HG02571 (cell line): ENCODE measurements at regions not wholly inside any gene's neighbourhood (a gene's known extent, or its start where the extent isn't known, plus 50 kb on each side); places are given as distances from the start of the nearest gene placed in this dataset.

Source experiments
- ATAC-seq: cut with Tn5 transposase; IDR thresholded peaks from one replicate; pipeline ENCODE4 v1.9.1; 2021; ENCODE audit warnings: mild to moderate bottlenecking, moderate library complexity; ENCODE audit not compliant: unreplicated experiment

DNA sequence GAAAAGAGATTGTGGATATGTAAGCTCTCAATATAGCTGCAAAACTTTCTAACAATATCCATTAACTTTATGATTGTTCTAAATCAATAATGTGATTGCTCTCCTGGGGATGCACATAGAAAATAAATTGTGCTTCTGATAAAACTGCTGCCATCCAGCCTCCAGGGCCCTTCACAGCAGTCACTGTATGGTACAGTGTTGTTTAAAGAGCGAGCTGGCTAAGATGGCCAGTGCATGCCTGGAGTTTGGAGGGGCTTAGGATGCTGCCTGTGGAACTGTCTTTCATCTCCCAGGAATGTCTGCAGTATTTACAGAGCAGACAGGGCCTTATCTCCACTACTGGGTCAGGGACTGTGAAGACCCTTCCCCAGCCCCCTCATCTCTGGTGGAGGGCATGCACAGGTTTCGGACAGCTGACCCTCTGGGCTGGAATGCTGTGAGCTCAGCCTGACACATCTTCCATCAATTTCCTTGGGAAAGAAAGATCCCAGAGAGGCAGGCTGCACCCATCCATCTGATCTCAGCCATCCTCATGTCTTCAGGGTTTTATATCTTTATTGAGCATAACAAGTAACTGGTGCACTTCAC is 137.0 kb downstream of the PLPP3 start:
- ATAC-seq: no peak

GRCh38 chr1:56441601-56442000 is 137.8 kb downstream of the PLPP3 start:
- ATAC-seq: no peak

- no peak for ATAC-seq
These were observed 139.6 kb downstream of the PLPP3 start for GRCh38 chr1:56439610-56440264.

DNA sequence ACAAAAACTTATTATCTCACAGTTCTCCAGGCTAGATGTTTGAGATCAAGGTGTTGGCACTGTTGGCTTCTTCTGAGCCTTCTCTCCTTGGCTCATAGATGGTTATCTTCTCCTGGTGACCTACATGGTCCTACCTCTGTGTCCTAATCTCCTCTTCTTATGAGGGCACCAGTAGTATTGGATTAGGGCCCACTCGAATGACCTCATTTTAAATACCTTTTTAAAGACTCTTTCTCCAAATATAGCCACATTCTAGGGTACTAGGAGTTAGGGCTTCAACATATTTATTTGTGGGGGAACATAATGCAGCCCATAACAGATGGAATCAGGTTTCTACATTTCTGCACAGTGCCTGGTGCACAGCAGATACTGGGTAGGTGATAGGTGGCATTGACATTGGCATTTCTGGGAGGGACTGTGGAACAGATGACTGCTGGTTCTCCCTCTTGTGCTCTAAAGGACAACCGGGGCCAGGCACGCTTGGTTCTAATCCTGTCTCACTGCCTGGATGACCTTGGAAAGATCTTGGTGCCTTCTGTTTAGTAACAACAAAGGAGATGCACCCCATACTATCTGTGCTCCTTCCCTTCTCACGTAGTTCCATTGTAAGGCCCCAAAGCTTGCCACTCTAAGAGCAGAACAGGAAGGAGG is 140.3 kb downstream of the PLPP3 start:
- ATAC-seq: no peak

GRCh38 chr1:56437959-56438358 is 141.4 kb downstream of the PLPP3 start:
- no peak for ATAC-seq

DNA sequence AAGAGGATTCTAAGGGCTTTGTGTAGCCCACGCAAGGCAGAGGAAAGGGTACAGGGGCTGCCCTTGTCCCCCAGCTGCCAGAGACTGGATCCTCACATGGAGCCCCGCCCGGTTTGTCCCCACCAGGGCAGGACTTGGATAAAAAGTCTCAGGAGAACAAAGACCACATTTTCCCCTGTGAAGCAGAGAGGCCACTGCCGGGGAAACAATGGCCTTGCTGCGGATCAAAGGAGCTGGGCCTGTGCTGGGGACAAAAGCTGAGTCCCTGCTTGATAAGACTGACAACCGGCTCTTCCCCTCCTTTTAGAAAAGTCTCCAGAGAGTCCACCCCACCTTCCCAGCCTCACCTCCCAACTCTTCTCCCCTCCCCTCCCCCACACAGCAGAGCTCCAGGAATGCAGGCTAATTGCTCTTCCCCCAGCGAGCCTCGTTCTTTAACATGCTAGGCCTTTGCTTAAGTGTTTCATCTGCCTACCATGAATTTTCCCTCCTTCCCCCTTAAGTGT is 142.4 kb downstream of the PLPP3 start:
- no peak for ATAC-seq

GRCh38 chr1:56436296-56436695 is 143.1 kb downstream of the PLPP3 start:
- ATAC-seq: no peak

DNA sequence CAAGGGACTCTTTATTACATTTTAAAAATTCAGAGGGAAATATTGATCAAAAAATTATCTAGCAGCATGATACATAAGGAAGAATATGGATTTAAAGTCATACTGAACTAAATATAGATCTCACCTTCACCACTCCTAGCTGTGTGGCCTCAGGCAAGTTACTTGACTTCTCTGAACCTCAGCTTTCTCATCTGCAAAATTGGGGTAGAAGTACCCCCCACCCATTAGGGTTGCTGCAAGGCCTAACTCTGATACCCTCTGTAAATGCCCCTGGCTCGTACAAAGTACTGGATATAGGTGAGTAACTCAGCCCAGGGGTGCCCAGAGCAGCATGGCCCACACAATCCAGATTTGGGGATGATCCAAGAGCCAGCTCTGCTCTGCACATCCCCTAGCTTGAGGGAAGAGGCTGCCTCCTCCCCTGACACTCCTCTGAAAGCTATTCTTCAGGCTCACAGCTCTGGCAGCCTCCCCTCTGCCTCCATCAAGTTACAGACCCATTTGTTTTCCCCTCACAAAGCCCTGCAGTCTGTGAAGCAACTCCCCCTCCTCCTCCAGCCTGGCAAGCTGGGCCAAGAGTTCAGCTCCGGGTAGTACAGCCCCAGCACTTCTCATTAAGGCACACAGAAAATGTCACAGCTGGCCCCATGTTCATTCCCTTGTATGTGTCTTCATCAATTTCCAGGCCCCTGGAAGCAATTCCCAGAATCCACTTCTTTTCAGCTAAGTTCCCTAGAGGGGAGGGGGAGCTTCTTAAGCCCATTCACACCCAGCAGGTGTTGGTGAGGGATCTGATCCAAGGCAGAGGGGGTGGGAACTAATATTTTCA is 143.7 kb downstream of the PLPP3 start:
- no peak for ATAC-seq

DNA sequence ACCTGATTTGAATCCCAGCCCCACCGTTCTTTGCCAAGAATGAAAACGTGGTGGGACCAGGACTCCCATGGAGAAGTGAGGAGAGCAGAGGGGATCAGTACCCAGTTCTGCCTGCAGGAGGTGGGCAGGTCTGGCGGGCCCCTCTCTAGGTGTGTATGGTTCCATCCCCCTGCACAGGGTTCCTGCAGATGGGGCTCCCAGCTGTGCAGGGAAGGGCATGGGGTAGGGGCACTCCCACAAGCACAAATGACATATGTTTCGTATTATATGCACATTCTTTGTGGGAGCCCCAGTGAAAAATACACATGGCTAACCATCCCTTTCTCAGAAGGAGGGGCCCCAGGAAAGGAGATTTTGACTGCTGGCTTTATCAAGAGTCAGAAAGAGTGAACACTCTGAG is 144.6 kb downstream of the PLPP3 start:
- ATAC-seq: no peak

DNA sequence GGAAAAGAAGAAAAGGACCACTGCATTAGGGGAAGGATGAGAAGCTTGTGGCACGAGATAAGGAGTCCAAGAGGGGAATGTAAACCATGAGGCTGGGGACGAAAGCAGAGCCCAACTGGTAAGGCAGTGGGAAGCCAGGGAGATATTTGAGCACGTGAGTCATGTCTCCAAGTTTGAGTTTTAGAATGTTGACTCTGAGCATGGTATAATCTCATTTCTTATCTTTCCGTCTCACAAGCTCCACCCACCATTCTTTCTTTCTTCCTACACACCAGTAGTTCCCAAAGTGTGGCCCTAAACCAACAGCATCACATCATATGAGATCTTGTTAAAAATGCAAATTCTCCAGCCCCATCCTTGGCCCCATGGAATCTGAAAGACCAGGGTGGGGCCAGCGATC is 145.3 kb downstream of the PLPP3 start:
- ATAC-seq: no peak

- no peak for ATAC-seq
These were observed 146.2 kb downstream of the PLPP3 start for GRCh38 chr1:56433056-56433577.

DNA sequence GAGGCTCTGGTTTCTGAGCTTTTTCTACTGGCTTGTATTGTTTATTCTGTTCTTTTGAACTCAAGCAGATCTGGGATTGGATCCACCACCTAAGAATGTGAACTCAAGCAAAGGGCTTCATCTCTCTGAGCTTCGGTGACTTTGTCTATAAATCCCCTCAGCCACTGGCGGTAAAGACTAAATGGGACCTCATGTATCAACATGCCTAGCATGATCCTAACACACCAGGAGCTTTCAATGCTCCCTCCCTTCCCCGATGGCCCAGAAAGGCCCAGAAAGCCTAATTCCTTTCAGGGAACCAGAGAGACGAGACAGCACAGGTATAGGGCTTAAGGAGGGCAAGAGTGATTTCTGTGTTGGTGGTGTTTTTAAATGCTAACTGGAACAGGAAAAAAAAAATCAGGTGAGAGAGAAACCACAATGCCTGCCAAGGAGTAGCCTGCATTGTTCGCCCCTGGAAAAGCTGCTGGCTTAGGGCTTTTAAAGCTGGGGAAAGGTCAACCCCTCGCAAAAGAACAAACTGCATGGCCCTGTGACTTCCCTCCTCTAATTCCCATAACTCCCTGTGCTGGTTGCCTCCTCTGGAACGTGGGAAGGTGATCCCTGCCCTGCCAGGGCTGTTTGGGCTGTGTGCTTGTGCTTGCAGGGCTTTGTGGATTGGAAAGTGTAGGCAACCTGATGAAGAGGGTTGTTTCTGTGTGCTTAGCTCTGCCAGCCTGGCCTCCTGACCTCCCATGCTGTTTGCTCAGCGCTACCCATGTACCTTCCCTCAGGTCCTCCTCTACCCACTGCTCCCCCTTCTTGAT is 147.0 kb downstream of the PLPP3 start:
- no peak for ATAC-seq

- no peak for ATAC-seq
These were observed 149.1 kb downstream of the PLPP3 start for GRCh38 chr1:56430141-56430839.

DNA sequence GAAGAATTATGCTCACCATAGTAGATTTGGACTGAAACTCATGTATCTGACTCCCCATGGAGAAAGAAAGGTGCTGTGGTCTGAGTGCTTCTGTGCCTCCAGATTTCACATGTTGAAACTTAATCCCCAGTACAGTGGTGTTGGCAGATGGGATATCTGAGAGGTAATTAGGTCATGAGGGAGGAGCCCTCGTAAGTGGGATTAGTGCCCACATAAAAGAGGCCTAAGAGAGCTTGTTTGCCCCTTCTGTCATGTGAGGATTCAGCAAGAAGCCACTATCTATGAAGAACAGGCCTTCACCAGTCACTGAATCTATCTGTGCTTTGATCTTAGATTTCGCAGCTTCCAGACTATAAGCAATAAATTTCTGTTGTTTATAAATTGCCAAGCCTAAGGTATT is 150.1 kb downstream of the PLPP3 start:
- ATAC-seq: no peak

DNA sequence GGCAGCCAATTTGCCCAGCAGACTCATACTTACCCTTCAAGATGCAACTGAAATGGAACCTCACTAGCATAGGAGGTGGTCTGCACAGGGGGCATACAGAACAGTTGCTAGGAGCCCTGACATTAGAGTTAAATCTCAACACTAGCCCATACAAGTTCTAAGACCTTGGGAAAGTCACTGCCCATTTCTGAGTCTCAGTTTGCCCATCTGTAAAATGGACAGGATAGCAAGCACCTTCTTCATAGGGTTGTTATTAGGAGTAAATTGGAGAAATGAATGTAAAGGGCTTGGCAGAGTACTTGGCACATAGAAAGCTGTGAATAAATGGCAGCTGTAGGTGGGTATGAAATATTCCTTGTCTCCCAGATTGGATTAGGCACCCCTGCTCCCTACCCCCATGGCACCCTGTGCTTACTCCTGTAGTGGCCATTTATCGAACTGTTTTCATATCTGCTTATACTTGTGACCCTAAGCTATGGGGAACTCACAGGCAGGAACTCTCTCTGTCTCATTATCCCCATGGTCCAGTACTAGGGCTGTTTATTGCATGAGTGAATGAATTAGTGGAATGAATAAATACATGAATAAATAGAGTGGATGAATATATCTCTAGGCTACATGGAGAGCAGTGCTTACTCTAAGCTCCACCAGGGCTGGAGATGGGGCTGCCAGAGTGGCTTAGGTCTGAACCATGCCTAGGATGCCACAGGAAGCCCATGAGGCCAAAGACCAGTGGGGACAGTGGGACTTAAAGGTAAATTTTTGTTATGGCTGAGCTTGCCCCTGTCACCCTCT is 152.6 kb downstream of the PLPP3 start:
- no peak for ATAC-seq

- no peak for ATAC-seq
These were observed 153.8 kb downstream of the PLPP3 start for GRCh38 chr1:56425494-56426037.

DNA sequence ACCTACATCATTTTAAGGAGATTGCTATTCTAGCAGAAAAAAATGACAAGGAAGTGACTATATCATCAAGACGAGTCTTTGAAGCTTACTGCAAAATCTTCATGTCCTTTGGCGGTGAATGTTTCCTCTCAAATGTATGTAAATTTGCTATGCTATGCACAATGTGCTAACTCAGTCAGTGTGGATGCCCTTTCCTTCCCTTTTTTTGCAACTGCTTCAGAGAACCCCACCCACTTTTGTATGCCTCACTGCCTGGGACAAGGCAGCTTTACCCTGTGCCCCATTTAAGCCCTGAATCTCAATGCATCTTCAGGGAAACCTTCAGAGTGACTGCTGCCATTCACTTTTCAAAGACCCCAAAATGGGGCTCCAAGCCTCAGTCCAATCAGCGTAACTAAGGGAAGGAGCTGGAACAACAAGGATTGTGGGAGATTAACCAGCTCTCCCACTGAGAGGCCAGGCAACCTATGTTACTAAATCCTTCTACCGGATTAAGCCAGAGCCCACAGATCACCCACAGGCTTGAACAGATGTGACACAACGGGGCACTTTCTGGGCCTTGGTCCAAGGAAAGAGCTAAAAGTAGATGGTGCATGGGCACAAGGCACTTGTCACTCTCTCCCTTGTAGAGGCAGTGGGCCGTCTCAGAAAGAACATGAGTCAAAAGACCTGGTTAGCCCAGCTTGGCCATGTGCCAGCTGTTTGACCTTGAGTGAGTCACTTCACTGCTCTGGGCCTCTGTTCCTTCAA is 154.4 kb downstream of the PLPP3 start:
- ATAC-seq: no peak

DNA sequence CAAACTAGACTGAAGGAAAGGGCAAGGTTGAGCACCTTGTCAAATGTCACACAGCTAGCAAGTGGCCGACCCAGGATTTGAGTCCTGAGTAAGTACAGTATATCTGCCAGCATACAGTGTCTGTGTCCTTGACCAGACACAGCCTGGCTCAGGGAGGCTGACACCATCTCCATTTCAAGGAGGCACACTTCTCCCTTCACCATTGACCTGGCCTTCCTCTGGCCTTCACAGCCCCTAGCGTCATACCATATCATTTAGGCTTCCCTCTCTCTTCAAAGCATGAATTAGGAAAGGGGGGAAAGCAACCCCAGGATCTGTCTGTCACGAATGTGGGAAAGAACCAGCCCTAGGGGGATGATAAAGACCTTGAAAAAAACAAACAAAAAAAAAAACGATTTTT is 155.6 kb downstream of the PLPP3 start:
- no peak for ATAC-seq
